ENCODE measurements at regions not wholly inside any gene's neighbourhood (a gene's known extent, or its start where the extent isn't known, plus 50 kb on each side); places are given as distances from the start of the nearest gene placed in this dataset.

- no peak overlapping the region for H3K27ac Mint-ChIP-seq
- ChIA-PET POLR2A (no interaction called here), CTCF (interaction anchor here (0.9 to 1.9 kb wide), 2 partner anchors 30 to 107 kb away, joined by 3 to 9 read pairs; no protein-coding TSS in a partner anchor)
These were observed 188.3 kb upstream of the SLC39A10 start for GRCh38 chr2:195468771-195469170.

GRCh38 chr2:195466427-195466826, 190.6 kb upstream of the SLC39A10 start:
- intact Hi-C loops (cut with micrococcal nuclease), result loop anchor here (5.0 kb wide), 1 partner anchor 49 kb away; no protein-coding TSS in a partner anchor
- Mint-ChIP-seq H3K4me1 (no peaks in the 10 kb centered on the region), H3K27ac (no peak overlapping the region), H3K9me3 (ENCODE audit: insufficient read depth) (no peaks in the 10 kb centered on the region), H3K27me3 (no peaks in the 10 kb centered on the region), H3K4me3 (no peak overlapping the region)
- Histone ChIP-seq H3K4me1 (ENCODE audit: control insufficient read depth in 2 of 2, insufficient read depth in 2 of 2, low read length in 2 of 2) (peaks cover 35 to 36% of the 10 kb centered on the region in 2 donors), H3K4me2 (replicated peaks; ENCODE audit: low read depth, low read length, poor library complexity, severe bottlenecking) (no peak overlapping the region), H3K4me3 (ENCODE audit: control extremely low read depth in 1 of 5, extremely low read depth in 1 of 5, insufficient read depth in 1 of 5, low read depth in 2 of 5, low read length in 4 of 5) (no peak overlapping the region), H3K9me3 (ENCODE audit: control extremely low read depth in 1 of 3, control insufficient read depth in 2 of 3, insufficient read depth in 1 of 3, low read length in 2 of 3) (peaks cover 0 to 7% (median 2%) of the 10 kb centered on the region in 3 donors), H3K9ac (ENCODE audit: low read length) (no peak overlapping the region), H4K20me1 (ENCODE audit: control insufficient read depth, insufficient read depth, low read length, poor library complexity, severe bottlenecking) (no peaks in the 10 kb centered on the region), H3K27ac (ENCODE audit: low read length in 2 of 2) (no peak overlapping the region), H2AFZ (ENCODE audit: insufficient read depth, low read depth, low read length, poor library complexity, severe bottlenecking) (no peak overlapping the region), H3K36me3 (replicated peaks in 1 of 2; ENCODE audit: control extremely low read depth in 1 of 2, control insufficient read depth in 1 of 2, extremely low read depth in 1 of 2, insufficient read depth in 2 of 2, low read length in 1 of 2) (no peaks in the 10 kb centered on the region), H3K27me3 (replicated peaks in 1 of 4; ENCODE audit: control extremely low read depth in 1 of 4, control insufficient read depth in 3 of 4, insufficient read depth in 4 of 4, low read length in 3 of 4) (no peaks in the 10 kb centered on the region), H3K79me2 (ENCODE audit: control insufficient read depth, insufficient read depth, low read length) (no peaks in the 10 kb centered on the region)
- ChIA-PET CTCF (no interaction called here), POLR2A (no interaction called here)
- ATAC-seq (ENCODE audit: low read depth) (no peak), DNase-seq (no peak)
- TF ChIP-seq EZH2 (IDR thresholded peaks at IDR 0.05; ENCODE audit: borderline replicate concordance, insufficient read depth, low read depth, low read length, poor library complexity, severe bottlenecking), result no peak
- TF ChIP-seq CTCF (IDR thresholded peaks at IDR 0.05), result no peak

More at GRCh38 chr2:195468771-195469170, 188.3 kb upstream of the SLC39A10 start:
- no peak overlapping the region for H3K27ac ChIP-seq (ENCODE audit: low read length in 2 of 2)
- ATAC-seq (ENCODE audit: low read depth) (no peak), DNase-seq (peak; percentile 20)
- no peaks in the 10 kb centered on the region for H3K36me3 ChIP-seq (replicated peaks in 1 of 2; ENCODE audit: control extremely low read depth in 1 of 2, control insufficient read depth in 1 of 2, extremely low read depth in 1 of 2, insufficient read depth in 2 of 2, low read length in 1 of 2)
- H3K27me3 Mint-ChIP-seq, result no peaks in the 10 kb centered on the region
- peaks cover 35 to 36% of the 10 kb centered on the region in 2 donors for H3K4me1 ChIP-seq (ENCODE audit: control insufficient read depth in 2 of 2, insufficient read depth in 2 of 2, low read length in 2 of 2)
- H2AFZ ChIP-seq (ENCODE audit: insufficient read depth, low read depth, low read length, poor library complexity, severe bottlenecking), result no peak overlapping the region
- no peak overlapping the region for H3K9ac ChIP-seq (ENCODE audit: low read length)
- H3K9me3 Mint-ChIP-seq (ENCODE audit: insufficient read depth), result no peaks in the 10 kb centered on the region
- H4K20me1 ChIP-seq (ENCODE audit: control insufficient read depth, insufficient read depth, low read length, poor library complexity, severe bottlenecking), result no peaks in the 10 kb centered on the region
- no CpG with 5 or more reads among the region's 2 CpGs for WGBS (ENCODE audit: insufficient coverage)
- no peak overlapping the region for H3K4me3 Mint-ChIP-seq
- H3K4me3 ChIP-seq (ENCODE audit: control extremely low read depth in 1 of 5, extremely low read depth in 1 of 5, insufficient read depth in 1 of 5, low read depth in 2 of 5, low read length in 4 of 5), result no peak overlapping the region
- intact Hi-C loops (cut with micrococcal nuclease), result loop anchor here (5.0 kb wide), 1 partner anchor 51 kb away; no protein-coding TSS in a partner anchor
- H3K9me3 ChIP-seq (ENCODE audit: control extremely low read depth in 1 of 3, control insufficient read depth in 2 of 3, insufficient read depth in 1 of 3, low read length in 2 of 3), result peaks cover 0 to 7% (median 2%) of the 10 kb centered on the region in 3 donors
- H3K27me3 ChIP-seq (replicated peaks in 1 of 4; ENCODE audit: control extremely low read depth in 1 of 4, control insufficient read depth in 3 of 4, insufficient read depth in 4 of 4, low read length in 3 of 4), result no peaks in the 10 kb centered on the region
- H3K4me2 ChIP-seq (replicated peaks; ENCODE audit: low read depth, low read length, poor library complexity, severe bottlenecking), result peak overlapping the region; percentile 23
- H3K4me1 Mint-ChIP-seq, result peaks cover 5% of the 10 kb centered on the region
- TF ChIP-seq CTCF (IDR thresholded peaks at IDR 0.05) (no peak), EZH2 (IDR thresholded peaks at IDR 0.05; ENCODE audit: borderline replicate concordance, insufficient read depth, low read depth, low read length, poor library complexity, severe bottlenecking) (no peak)
- H3K79me2 ChIP-seq (ENCODE audit: control insufficient read depth, insufficient read depth, low read length), result no peaks in the 10 kb centered on the region

Data from B cell (primary cell).